OCI-M1 (cell line): ENCODE measurements at regions not wholly inside any gene's neighbourhood (a gene's known extent, or its start where the extent isn't known, plus 50 kb on each side); places are given as distances from the start of the nearest gene placed in this dataset.
"Not testable (repeated sequence)": the region's sequence is repeated elsewhere in the genome, so short reads cannot be mapped to it uniquely, and the experiment has no call there.

Experiments used
- DNase-seq: peaks from one replicate; lab custom pipeline; 2025; lab: John Stamatoyannopoulos, UW

DNA sequence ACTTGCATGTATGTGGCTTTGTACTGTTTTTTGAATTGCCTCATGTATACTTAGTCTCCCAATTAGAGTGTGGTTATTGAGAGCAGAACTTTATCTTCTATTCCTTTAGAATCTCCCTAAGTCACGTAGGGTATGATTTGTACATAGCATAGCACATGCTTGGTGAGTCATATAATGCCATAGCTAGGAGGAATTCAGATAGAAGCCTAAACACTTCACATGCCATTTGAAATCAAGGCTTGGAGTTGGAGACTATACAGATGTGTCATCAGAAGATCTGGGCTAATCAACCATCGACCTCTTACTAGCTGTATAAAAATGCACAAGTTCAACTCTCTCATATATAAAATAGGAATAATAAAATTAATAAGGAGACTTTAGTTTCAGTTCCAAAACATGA lies 222.6 kb upstream of the ST6GAL2 start:
- DNase-seq = no peak

DNA sequence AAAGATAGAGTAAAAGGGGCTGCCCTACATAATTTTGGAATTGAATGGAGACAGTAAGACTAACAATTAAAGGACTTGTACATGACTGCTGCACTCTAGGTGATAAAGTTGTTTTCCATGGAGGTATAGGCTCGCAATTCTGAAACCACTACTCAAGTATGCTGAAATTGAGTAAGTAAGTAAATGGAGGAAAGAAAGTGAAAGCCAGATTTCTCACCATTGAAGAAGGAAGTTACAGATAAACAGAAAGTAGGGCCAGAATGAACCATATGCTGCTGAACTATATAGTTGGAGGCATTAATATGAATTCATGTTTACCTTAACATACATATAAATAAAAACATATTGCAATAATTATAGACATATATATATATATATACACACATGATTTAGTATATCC lies 225.7 kb upstream of the ST6GAL2 start:
- peak; percentile 22 for DNase-seq

DNA sequence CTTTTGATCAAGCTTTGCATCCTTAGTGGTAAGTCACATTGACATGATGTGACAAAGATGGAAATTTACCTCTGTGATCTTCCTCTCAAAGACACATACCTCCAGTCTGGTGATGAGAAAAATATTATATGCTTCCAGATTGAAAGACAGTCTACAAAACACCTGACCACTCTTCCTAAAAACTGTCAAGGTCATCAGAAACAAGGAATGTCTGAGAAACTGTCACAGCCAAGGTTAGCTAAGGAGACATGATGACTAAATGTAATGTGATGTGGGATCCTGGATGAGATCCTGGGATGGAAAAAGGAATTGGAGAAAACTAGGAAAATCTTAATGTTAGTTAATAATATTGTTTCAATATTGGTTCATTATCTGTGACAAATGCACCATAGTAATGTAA lies 226.6 kb upstream of the ST6GAL2 start:
- DNase-seq = no peak

DNA sequence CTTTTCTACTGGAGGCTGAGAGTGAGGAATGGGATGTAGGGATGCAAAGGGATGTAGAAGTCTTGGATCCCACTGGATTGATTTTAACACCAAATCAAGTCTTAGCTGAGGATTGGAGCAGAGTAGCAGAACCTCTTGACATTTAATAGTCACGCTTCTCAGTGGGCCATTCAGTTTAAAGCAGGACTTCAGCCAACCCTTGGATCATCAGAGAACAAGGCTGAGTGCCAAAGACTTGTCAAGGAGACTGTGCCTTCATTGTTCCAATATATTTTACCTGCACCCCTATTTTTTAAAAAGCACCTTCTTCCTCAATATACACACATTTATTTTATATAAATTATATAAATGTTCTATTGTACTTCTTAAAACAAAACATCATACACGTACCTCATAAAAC lies 242.4 kb upstream of the ST6GAL2 start:
- DNase-seq = no peak

DNA sequence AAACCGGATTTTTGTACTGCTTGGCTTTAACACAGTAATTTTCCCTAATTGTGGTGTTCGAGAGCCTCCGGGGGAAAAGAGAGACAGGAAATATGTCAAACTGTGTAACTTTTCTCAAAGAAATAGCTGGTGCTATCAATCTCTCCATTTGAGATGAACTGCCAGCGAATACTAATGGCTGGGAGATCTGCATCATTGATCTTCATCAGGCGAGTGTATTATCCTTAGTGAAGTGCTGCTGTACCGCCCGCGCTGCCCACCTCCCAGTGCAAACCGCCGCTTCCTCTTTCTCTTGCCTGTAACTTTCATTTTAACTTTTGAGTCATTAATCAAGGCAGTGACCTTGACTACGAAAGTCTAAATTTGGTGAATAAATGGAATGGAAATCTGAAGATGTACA lies 246.1 kb upstream of the ST6GAL2 start:
- DNase-seq = peak; percentile 63

DNA sequence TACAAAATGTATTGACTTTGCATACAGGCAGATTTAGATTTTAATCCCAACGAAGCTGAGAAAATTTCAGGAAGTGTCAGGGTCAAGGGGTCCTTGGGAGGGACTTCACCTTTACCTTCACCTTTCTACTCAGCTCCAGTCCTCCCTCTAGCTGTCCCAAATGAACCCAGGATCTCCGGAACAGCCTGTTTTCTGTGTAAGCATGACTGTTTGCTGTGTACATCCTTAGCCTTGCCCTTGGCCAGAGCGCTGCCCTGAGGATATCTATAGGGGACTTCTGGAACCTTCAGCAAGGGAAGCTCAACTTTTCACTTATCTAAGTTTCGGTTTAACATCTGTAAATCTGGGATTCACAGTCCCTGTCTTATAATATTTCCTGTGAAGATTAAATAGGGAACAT lies 246.8 kb upstream of the ST6GAL2 start:
- no peak for DNase-seq

DNA sequence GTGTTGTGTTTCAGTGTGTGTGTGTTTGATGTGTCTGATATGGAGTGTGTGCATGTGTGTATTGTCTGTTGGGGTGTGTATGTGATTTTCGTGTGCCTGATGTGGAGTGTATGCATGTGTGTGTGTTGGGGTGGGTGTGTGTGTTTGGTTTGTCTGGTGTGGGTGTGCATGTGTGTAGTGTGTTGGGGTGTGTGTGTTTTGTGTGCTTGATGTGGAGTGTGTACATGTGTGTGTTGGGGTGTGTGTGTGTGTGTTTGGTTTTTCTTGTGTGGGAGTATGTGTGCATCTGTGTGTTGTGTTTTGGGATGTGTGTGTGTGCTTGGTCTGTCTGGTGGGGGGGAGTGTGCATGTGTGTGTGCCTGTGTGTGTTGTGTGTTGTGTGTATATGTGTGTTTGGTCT lies 247.4 kb upstream of the ST6GAL2 start:
- no peak for DNase-seq

DNA sequence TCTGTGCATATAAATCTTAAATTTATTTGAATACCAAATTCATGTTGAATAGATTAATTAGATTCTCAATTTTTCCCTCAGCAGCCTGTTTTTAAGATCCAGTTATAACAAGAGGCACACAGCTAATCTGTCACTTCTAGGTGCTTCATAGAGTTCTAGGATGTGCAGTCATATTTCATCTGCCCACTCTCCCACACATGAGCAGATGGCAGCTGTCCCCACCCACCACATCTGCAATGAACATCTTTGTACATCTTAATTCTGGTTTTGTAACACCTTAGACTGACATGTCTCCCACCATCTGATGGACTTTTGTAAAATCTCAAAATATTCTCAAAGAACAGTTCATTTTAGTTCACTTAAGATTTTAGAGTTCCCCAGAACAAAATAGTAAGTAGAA lies 250.8 kb upstream of the ST6GAL2 start:
- DNase-seq = no peak

DNA sequence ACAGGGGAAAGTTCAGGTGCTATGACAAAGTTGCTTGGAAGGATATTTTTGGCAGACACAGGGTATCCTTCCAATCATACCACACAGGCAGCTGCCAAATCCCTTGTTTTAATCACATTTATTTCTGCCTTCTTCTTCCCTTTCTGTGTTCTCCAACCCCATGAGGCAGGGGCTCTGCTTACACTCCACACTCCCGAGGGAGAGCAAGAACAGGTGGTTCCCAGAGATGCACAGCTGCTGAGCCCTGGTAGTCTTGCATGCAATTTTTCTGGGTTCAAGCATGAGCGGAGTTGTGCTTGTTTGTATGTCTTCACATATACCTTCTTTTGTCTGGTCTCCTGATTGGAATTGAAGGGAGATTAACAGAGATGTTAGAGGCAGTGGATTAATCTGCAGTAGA lies 251.7 kb upstream of the ST6GAL2 start:
- no peak for DNase-seq

DNA sequence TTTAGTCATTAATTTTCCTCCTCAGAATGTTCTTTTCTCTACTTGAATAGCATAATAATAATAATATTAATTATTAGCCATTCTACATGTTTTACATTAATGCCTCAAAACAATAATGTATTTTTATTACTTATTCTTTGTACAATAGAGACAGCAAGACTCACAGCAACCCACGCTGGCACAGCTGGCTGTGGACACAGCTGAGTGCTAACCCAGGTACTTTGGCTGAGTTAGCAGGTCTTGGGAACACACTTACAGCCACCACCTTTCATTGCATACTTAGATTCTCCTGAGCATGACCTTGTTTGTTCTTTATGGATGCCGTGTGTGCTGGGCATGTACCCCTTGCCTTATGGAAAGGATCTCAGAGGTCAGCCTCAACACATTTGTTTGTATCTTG lies 260.2 kb upstream of the ST6GAL2 start:
- DNase-seq = no peak

DNA sequence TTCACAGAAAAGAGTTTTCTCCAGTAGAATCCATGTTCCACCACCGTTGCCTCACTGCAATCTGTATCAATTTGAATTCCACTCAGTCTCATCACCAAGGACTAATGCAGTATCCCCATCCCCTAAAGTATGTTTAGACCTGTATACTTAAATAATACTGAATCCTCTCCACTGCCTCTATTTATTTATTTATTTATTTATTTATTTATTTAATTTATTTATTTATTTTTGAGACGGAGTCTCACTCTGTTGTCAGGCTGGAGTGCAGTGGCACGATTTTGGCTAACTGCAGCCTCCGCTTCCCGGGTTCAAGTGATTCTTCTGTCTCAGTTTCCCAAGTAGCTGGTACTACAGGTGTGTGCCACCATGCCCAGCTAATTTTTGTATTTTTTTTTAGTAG lies 260.7 kb upstream of the ST6GAL2 start:
- not testable (repeated sequence) for DNase-seq

DNA sequence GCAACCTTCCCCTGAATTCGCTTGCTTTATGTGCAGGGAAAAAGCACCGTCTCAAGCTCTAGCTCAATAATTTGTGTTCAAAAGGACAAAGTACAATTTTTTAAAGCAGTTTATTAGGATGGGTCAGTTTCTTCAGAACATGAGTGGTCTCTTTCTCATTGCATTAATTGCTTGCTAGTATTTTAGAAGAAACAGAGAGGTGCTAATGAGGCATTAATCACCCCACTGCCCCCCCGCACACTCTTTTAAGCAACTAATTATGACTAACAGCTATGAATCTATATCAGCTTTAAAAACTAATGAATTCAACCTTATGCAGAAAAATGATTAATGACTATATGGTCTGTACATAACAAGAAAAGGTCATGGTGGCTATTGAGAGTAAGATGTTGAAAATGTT lies 262.1 kb upstream of the ST6GAL2 start:
- DNase-seq = no peak

DNA sequence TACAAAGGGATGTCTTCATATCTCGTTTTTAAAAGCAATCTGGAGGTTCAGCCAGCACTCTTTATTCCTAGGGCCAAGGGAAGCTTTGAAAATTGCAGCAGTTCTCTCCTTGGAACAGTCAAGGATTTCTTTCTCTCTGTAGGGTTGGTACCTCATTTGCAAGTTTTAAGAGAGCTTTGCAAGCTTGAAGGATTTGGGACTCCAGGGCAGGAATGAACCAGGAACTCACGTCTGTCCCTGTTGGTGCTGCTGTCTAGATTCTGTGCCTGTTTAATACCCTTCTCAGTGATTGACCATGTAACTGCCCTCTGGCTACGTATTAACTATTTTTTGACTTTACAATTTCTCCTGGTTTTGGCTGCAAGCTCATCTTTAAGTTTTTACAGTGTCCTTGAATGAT lies 262.5 kb upstream of the ST6GAL2 start:
- DNase-seq = no peak

DNA sequence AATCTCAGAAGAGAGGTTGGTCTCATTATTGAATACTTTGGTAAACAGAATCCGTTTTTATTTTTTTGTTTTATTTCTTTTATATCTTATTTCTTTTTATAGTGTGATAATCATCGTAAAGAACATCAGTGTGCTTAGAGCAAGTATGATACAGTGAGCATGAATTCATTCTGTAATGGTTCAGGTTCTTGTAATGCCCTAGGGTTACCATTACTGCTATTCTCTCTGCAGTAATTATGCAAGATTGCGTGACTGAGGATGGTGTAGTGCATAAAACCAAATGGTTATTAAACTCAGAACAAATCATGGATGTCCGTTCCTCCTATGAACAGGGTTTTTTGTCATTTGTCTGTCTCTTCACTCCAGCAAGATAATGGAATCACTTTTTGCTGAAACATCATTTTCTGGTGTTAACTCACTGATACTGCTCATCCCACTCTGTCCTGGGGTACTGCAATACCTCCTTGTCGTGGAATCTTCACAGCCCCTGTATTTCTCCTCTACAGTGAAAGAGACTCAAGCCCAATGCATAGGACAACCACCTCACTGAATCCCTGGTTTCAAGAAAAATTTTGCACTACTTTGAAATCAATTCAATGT lies 274.8 kb upstream of the ST6GAL2 start:
- no peak for DNase-seq

DNA sequence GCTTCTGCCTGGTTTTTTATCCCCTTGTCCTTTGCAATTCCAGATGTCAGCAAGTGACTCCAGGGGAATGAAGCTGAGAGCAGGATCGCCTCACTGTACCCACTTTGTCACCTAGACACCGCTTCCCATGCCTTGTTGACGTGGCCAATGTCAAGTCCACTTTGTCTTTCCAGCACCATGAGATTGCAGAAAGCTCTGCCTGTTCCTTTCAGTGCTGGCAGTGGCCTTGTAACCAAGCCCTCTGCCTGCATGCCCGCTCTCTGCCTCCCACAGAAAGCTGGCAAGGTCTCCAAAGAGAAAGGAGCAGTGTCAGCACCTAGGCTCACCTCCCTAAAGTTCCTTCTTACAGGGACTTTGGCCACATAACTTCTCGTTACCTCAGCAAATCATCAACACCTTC lies 282.2 kb upstream of the ST6GAL2 start:
- DNase-seq = no peak

DNA sequence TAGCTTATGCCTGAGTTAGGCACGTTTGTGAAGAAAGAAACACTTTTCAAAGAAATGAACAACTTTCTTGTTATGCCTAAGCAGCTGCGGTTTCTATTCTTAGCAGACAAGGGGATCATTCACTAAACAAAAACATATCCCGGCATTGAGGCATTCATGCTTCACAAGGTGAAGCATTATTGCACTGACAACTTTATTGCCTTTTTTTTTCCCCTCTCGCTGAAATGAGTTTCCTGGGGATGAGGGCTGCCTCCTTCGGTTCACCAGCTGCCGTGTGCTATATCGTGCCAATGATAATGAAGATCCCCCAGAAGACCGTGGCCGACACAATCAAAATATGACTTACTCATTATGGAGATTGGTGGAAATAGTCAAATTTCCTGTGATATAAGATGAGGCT lies 288.2 kb upstream of the ST6GAL2 start:
- DNase-seq = no peak

DNA sequence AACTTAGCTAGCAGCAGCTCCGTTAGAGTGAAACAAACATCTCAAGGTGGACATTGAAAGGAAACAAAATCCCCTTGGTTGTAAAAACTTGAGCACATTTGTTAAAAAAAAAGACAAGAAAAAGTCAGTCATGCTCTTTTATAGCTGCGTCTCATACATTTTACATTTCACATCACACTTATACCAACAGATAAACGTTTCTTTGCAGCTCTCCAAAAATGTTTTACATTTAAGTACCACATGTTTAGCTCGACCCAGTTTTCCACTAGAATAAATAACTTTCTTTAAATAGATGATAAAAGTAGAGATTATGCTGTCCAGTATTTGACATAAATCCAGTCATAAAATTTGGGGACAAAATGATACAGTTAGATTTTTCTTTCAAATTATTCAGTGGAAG lies 297.0 kb upstream of the ST6GAL2 start:
- no peak for DNase-seq

DNA sequence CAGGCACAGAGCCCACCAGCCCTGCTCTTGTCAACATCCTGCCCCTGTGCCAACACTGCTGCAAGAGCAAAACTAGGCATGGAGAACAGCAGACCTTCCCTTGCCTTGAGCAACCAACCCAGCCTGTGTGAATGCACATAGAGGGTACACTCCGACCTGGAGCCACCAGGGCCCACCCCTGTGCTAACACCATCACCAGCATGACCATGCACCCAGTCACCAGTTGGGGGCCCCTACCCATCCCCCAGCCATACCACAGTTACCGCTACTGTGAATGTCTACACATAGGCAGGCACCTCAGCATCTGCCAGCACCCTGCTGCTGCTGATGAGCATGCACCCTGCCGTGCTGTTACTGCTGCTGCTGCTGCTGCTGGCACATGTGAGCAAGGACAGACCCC lies 301.9 kb upstream of the ST6GAL2 start:
- DNase-seq = no peak

DNA sequence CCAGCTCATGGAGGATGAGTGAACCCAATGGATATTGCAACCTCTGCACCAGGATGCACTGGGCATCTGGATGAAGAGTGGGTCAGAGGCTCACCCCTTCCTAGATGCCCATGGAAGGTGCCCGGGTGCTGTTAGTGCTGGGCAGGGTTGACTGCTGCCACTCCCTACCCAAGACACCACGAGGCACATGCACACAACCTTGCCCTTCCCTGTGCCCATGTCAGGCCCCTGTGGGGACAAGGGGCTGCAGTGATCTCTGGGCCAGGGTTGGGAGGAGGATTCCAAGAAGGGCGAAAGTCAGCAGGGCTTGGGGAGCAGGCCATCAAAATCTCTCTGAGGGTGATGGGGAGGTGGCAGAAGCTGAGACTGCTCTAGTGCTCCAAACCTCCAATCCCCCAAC lies 309.7 kb upstream of the ST6GAL2 start:
- DNase-seq = no peak

DNA sequence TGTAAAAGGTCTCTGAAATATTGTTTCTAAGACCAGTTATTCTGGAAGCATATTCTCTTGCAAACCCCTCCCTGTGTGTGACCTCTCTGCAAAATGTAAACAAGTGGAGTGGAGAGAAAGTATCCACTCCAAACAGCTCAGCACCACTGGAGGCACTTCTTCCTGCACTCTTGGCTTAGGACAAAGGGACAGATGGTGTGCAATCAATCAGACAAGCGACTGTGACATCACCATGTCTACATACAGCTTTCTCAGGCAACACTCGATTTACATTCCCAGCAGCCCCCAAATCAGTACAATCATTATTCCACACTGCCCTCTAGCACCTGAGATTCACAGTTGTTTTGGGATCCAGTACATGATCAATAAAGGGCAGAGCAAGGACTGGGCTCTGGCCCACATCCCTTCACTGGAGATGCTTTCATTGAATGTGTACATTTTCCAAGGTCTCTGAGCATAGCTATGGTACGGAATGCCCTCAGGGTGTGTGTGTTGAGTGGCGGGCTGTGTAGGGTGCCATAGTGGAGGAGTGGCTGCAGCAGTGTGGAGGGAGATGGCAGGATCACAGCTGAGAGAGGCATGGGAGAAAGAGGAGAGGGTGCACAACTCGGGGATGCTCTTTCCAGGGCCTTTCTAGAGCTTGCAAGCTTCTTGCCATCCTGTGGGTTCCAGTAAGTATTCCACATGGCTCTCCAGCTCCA lies 311.8 kb upstream of the ST6GAL2 start:
- DNase-seq = no peak

DNA sequence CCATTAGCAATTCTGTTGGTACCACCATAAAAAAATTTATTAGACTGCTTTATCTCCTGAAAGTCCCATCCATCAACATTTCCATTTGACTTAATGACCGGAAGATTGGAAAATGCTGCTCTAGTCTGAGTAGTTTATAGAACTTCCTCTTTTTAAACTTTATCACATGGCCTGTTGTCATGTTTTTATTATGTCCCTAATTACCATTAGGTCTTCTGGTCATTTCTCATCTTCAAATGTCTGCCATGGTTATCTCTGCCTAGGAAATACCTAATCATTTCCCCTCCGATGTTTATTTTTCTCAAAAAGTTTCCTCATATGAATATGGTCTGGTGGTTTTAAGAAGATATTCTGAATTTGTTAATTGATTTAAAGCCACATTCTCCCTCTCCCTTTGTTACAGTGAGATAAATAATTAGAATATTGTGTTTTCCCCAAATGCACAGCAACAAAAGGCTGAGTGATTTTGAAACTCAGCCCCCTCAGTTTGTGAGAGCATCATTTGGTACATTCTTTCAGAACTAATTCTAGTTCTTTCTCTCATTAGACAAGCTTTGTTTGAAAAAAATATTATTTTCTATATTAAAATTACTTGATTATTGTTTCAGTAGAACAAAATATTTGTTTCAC lies 317.1 kb upstream of the ST6GAL2 start:
- DNase-seq = peak; percentile 3

DNA sequence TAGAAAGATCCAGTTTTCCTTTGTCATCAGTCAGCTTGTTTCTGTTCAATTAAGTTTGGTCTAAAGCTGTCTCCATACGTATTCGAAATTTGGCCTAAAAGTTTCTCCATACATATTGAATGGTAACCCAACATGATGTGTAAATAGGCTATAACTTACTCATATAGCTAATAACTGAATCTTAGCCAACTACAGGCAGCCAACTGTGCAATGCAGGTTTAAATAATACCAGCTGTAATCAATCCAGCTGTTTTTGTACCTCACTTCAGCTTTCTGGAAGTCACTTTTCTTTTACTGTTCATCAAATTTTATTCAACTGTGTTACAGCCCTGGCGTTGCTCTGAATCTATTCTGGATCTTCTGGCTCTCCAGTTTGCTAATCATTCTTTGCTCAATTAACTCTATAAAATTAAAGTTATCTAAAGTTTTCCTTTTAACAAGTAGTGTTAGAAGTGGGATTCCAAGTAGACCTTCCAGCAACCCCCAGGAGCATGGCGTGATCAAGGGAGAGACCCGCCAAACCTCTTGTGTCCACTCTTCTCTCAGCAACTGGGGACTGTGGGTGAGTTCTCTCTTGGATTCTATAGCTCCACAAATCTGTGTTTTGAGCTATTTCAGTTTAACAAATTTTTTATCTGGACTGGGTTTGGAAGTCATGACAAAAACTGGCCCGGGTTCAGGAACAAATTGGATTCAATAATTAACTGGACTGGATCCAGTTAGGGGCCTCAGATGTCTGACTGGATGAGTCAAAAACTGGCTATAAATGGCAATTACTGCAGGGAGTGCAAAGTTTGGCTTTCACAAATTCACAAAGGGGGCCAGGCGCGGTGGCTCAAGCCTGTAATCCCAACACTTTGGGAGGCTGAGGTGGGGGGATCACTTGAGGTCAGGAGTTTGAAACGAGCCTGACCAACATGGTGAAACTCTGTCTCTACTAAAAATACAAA lies 329.7 kb upstream of the ST6GAL2 start:
- DNase-seq = no peak

DNA sequence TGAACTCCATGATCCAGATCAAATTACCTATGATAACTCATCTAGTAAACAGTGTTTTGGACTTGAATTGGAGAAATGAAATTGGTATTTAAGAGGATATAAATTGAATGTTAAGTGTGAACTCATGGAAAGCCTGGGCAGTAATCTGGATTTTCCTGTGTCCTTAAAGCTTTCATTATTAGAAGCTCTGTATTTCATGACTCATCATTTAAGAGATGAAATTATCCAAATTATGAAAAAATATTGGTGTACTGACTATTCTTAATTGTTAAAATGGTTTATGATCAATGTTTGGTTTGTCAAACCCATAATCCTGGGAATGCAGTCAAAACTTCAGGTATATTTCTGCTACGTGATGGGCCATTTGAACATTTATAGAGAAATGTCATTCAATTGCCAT lies 332.2 kb upstream of the ST6GAL2 start:
- DNase-seq = no peak
